Erythroblast (primary cell): ENCODE measurements at regions not wholly inside any gene's neighbourhood (a gene's known extent, or its start where the extent isn't known, plus 50 kb on each side); places are given as distances from the start of the nearest gene placed in this dataset.

ENCODE experiments used
- GATA1 ChIP-seq: IDR thresholded peaks from 2 replicates; pipeline ENCODE4 v1.6.1; 2011; ENCODE audit warnings: low read depth, mild to moderate bottlenecking, control low read depth, low read length, moderate library complexity
- POLR2A ChIP-seq: IDR thresholded peaks from 2 replicates; pipeline ENCODE4 v1.6.1; 2011; ENCODE audit warnings: mild to moderate bottlenecking, low read length

DNA sequence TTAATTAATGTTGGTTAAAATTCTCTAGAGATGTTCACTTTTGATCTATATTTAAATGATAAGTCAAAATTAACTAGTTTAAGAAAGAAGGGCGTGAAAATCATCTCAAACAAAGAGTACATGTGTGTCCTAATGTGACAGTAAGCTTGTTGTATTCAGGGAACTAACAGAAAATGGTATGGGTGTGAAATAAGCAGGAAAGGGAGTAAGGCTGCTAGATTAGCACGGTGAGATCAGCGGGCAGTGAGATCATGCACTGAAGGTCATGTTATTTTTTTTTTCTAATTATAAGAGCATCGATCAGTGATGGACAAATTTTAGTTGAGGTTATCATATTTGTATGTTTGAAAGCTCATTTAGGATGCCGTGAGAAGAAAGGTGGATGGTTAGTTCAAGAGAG, 430.8 kb downstream of the DIPK2A start:
- TF ChIP-seq POLR2A (no peak), GATA1 (no peak)
